DND-41 (cell line): ENCODE measurements at regions not wholly inside any gene's neighbourhood (a gene's known extent, or its start where the extent isn't known, plus 50 kb on each side); places are given as distances from the start of the nearest gene placed in this dataset.
"Not testable (repeated sequence)": the region's sequence is repeated elsewhere in the genome, so short reads cannot be mapped to it uniquely, and the experiment has no call there.

Experiments
- ATAC-seq: fragments of 200-7000 bp; cut with Tn5 transposase; 3 replicates; pipeline ENCODE4 v1.9.1; 2021; ENCODE audit warnings: low read depth; ENCODE audit not compliant: insufficient read depth
- DNase-seq: peaks from one replicate; pipeline ENCODE4 v3.0.0-alpha.2; 2020
- H2AFZ ChIP-seq: 2 replicates; pipeline ENCODE4 v1.6.0; 2012; ENCODE audit warnings: low read depth, low read length
- H3K27ac ChIP-seq: 2 replicates; pipeline ENCODE4 v1.5.1; 2012; ENCODE audit warnings: low read length, inconsistent platforms
- H3K27me3 ChIP-seq: fragments of 200-600 bp; sonication (generic); 2 replicates; pipeline ENCODE4 v1.6.0; 2012; ENCODE audit warnings: low read length, mild to moderate bottlenecking, inconsistent platforms; ENCODE audit not compliant: insufficient read depth, poor library complexity
- H3K36me3 ChIP-seq: 2 replicates; pipeline ENCODE4 v1.5.1; 2012; ENCODE audit warnings: low read length, inconsistent platforms; ENCODE audit not compliant: insufficient read depth
- H3K4me1 ChIP-seq: 2 replicates; pipeline ENCODE4 v1.5.1; 2012; ENCODE audit warnings: mild to moderate bottlenecking, low read length; ENCODE audit not compliant: insufficient read depth
- H3K4me2 ChIP-seq: 2 replicates; pipeline ENCODE4 v1.6.0; 2012; ENCODE audit warnings: mild to moderate bottlenecking, moderate library complexity, low read length, inconsistent platforms; ENCODE audit not compliant: insufficient read depth
- H3K4me3 ChIP-seq, 2 experiments: fragments of 200-600 bp in 1 of 2; shearing (Covaris generic) in 1 of 2; 2 replicates each; pipeline ENCODE4 v1.5.1; 2012 to 2016; ENCODE audit warnings: inconsistent platforms in 2 of 2, low read length in 2 of 2, mild to moderate bottlenecking in 2 of 2, low read depth in 1 of 2, moderate library complexity in 1 of 2
- H3K79me2 ChIP-seq: 2 replicates; pipeline ENCODE4 v1.6.0; 2012; ENCODE audit warnings: low read length, inconsistent platforms; ENCODE audit not compliant: insufficient read depth
- H3K9ac ChIP-seq: 2 replicates; pipeline ENCODE4 v1.6.0; 2012; ENCODE audit warnings: low read depth, mild to moderate bottlenecking, inconsistent platforms, low read length, moderate library complexity
- H3K9me3 ChIP-seq: 2 replicates; pipeline ENCODE4 v1.5.1; 2012; ENCODE audit warnings: low read length, moderate library complexity, mild to moderate bottlenecking, inconsistent platforms; ENCODE audit not compliant: insufficient read depth, severe bottlenecking
- H4K20me1 ChIP-seq: 2 replicates; pipeline ENCODE4 v1.6.0; 2012; ENCODE audit warnings: low read length; ENCODE audit not compliant: insufficient read depth
- CTCF ChIP-seq: IDR thresholded peaks from 2 replicates; pipeline ENCODE4 v1.5.1; 2012; ENCODE audit warnings: borderline replicate concordance, low read length, moderate library complexity, mild to moderate bottlenecking; ENCODE audit not compliant: poor library complexity, severe bottlenecking; ENCODE audit errors: extremely low read depth
- EZH2 ChIP-seq: IDR thresholded peaks from 3 replicates; pipeline ENCODE4 v1.6.1; 2012; ENCODE audit warnings: borderline replicate concordance, low read depth, mild to moderate bottlenecking, moderate library complexity, low read length, inconsistent platforms; ENCODE audit not compliant: severe bottlenecking

- TF ChIP-seq CTCF: no peak
- TF ChIP-seq EZH2: no peak
- DNase-seq (no peak), ATAC-seq (no peak)
- Histone ChIP-seq H3K4me1 (no peaks in the 10 kb centered on the region), H3K27me3 (no peaks in the 10 kb centered on the region), H3K4me3 (no peak overlapping the region), H3K36me3 (no peaks in the 10 kb centered on the region), H3K9ac (no peak overlapping the region), H3K79me2 (no peaks in the 10 kb centered on the region), H3K27ac (no peak overlapping the region), H3K4me2 (no peak overlapping the region), H4K20me1 (no peaks in the 10 kb centered on the region), H3K9me3 (no peaks in the 10 kb centered on the region), H2AFZ (no peak overlapping the region)
Measured at GRCh38 chr7:81441750-81442149, 328.1 kb downstream of the HGF start.

GRCh38 chr7:81439591-81439990 lies 330.3 kb downstream of the HGF start:
- Histone ChIP-seq H2AFZ (no peak overlapping the region), H3K27ac (no peak overlapping the region), H3K4me2 (no peak overlapping the region), H3K79me2 (no peaks in the 10 kb centered on the region), H3K9ac (no peak overlapping the region), H4K20me1 (no peaks in the 10 kb centered on the region), H3K9me3 (no peaks in the 10 kb centered on the region), H3K4me1 (no peaks in the 10 kb centered on the region), H3K4me3 (no peak overlapping the region), H3K27me3 (no peaks in the 10 kb centered on the region), H3K36me3 (no peaks in the 10 kb centered on the region)
- ATAC-seq: no peak
- no peak for DNase-seq
- TF ChIP-seq CTCF: no peak
- TF ChIP-seq EZH2: no peak

- not testable (repeated sequence) for H3K9me3 ChIP-seq, ATAC-seq, H3K4me2 ChIP-seq, H3K27me3 ChIP-seq, H3K4me3 ChIP-seq, H3K9ac ChIP-seq, H3K4me1 ChIP-seq, DNase-seq, H3K36me3 ChIP-seq, H2AFZ ChIP-seq, H3K79me2 ChIP-seq, H3K27ac ChIP-seq, H4K20me1 ChIP-seq
Measured at GRCh38 chr7:81437160-81437559, 332.7 kb downstream of the HGF start.

- Histone ChIP-seq H3K9ac (no peak overlapping the region), H4K20me1 (no peaks in the 10 kb centered on the region), H3K4me1 (no peaks in the 10 kb centered on the region), H3K36me3 (no peaks in the 10 kb centered on the region), H3K4me2 (no peak overlapping the region), H2AFZ (no peak overlapping the region), H3K9me3 (no peaks in the 10 kb centered on the region), H3K79me2 (no peaks in the 10 kb centered on the region), H3K4me3 (no peak overlapping the region), H3K27me3 (no peaks in the 10 kb centered on the region), H3K27ac (no peak overlapping the region)
- TF ChIP-seq CTCF (no peak), EZH2 (no peak)
- DNase-seq: no peak
- no peak for ATAC-seq
Measured at GRCh38 chr7:81433692-81434331, 336.0 kb downstream of the HGF start.
